Left forelimb (tissue), 1 donor: ENCODE measurements at regions not wholly inside any gene's neighbourhood (a gene's known extent, or its start where the extent isn't known, plus 50 kb on each side); places are given as distances from the start of the nearest gene placed in this dataset.
"Not testable (repeated sequence)": the region's sequence is repeated elsewhere in the genome, so short reads cannot be mapped to it uniquely, and the experiment has no call there.

Experiments used
- DNase-seq: peaks from one replicate; pipeline ENCODE4 v3.0.0-alpha.2; 2018; ENCODE audit warnings: low spot score

DNA sequence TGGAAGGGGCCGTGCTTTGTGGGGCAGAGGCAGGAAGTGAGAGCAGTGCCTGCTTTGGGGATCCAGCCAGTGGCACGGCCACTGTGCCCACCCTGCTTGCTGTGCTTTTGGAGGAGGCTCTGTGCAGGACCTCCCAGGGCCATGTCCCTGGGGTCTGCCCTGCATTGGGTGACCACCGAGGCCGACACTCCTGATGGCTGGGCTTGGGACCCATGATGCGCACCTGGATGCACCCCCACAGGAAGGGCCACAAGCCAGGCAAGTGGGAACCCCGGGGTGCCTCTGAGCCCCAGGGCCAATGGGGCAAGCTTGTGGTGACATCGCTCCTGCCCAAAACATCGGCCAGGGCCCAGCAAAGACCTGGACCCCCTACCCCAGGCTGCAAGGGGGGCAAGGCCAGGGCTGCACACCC, 738.6 kb upstream of the GJE1 start:
- DNase-seq = no peak

DNA sequence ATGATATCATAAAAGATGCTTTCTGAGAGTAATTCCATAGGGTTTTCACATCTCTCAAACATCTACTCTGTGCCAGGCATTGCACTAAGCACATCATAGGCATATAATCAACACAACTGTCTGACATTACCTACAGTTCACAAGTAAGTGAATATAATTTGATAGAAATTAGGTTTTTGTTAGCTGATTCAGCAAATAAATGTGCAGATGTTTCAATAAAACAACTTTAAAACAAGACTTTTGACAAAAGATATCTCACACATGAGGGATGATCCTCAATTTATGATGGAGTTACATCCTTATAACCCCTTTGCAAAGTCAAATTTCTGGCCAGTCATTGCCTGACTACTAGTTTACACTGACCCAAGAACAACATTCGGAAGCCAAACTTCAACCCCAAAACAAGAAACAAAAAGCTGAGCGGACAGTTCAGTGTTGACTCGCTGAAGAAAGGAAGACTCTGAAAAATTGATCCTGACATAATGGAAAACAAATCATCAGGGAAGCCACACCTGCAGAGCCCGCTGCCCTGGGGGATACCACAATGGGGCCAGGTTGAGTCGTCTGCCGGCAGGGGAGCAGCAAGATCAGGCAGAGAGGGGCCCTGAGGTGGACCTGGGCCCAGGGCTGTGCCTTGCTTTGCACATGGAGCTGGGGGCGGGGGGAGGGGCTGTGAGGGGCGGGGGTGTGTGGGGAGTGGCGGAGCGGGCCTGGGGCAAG, 739.2 kb upstream of the GJE1 start:
- DNase-seq = no peak

- not testable (repeated sequence) for DNase-seq
Measured at GRCh38 chr6:141391135-141391534, 741.6 kb upstream of the GJE1 start.

GRCh38 chr6:141388666-141389065, 744.1 kb upstream of the GJE1 start:
- DNase-seq = no peak

- no peak for DNase-seq
Measured at GRCh38 chr6:141370438-141370837, 762.3 kb upstream of the GJE1 start.

- not testable (repeated sequence) for DNase-seq
Measured at GRCh38 chr6:141366796-141367195, 765.9 kb upstream of the GJE1 start.

DNA sequence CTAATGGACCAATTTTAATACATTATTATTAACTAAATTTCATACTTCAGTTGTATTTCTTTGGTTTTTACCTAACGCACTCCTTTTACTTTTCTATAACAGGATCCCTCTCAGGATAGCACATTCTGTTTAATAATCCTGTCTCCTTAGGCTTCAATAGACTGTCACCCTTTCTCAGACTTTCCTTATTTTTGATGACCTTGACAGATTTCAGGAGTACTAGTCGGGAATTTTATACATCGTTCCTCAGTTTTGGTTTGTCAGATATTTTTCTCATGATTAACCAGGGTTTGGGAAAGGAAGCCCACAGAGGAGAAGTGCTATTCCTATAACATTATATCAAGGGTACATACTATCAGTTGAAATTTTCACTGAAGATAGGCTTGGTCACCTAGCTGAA, 768.0 kb upstream of the GJE1 start:
- DNase-seq = no peak

DNA sequence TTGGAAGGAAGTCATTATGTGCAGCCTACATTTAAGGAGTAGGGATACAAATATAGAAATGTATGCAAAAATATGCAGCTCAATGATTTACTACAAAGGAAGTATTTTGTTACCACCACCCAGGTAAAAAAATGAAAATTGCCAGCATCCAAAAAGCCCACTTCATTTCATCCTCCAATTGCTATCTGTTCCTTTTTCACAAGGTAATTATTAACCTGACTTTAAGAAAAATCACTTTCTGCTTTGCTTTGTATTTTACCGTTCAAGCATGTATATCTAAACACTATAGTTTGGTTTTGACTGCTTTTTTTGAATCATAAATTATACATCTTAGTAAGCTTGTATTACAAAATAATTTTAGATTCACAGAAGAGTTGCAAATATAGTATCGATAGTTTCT, 768.5 kb upstream of the GJE1 start:
- no peak for DNase-seq

DNA sequence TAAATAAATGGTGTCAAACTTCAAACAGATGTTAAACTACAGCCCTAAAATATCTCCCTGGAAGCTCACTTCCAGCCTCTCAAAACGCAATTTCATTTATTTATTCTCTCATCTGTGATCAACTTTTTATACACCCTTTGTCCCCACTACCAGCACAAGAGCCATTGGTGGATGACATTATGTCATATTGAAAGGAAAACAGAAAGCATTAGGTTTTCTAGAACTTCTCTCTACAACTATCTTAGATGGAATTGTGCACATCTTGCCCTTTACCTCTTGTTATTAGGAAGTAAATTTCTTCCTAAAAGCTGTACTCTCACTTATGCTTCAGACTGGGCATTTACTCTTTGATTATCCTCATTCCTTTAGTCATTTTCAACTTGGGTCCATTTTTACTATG, 771.2 kb upstream of the GJE1 start:
- no peak for DNase-seq

DNA sequence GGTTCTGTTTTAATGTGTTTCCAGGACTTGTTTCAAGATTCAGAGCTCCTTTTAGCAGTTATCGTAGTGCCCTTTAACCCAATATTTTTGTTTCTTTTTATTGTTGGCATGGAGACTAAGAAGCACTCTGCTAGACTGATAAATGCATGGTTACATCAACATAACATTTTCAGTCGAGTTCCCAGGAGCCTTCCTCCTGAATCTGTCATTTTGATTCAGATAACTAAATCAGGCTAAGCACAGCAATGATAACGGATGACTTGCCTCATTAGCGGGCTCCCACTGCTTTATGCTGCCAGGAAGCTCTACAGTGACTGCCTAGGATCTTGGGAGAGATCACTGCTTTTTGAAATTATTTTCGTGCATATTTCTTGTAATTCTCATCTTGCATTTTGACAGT, 772.8 kb upstream of the GJE1 start:
- DNase-seq = no peak

GRCh38 chr6:141354191-141354955, 778.4 kb upstream of the GJE1 start:
- DNase-seq = no peak

- no peak for DNase-seq
Measured at GRCh38 chr6:141351721-141352120, 781.0 kb upstream of the GJE1 start.

DNA sequence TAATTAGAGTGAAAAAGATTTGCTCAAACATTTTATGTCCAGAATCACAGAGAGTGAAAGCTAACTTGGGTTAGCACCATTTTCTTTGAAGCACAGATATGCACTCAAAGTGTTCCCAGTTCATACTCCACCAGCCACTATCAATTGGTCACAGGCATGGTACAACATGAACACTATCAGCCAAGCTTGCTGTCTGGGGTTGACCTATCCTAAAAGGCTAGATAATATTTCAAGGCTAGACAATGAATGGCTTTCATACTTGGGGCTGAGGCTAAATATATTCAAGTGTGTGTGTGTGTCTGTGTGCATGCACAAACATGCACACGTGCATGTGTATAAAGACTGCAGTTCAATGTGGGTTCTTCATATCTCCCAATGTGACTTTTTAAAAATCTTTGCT, 783.0 kb upstream of the GJE1 start:
- no peak for DNase-seq

GRCh38 chr6:141347906-141348492, 784.7 kb upstream of the GJE1 start:
- no peak for DNase-seq

GRCh38 chr6:141347086-141347485, 785.6 kb upstream of the GJE1 start:
- DNase-seq = no peak

DNA sequence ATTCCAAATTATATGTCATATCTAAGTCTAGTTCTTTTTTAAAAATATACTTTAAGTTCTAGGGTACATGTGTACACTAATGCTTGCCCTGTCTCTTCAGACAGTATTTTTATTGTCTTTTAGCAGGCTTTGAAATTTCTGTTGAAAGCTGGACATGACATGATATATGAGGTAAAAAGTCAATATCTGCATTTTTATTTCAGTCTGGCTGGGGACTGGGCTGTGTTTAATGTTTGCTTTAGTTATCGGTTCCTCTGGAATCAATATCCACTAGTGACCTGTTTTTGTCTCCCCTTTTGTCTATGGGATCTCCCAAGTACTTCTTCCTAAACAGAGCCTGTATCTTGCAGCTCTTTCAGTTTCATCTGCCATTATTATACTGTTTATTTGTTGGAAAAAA, 786.2 kb upstream of the GJE1 start:
- no peak for DNase-seq

DNA sequence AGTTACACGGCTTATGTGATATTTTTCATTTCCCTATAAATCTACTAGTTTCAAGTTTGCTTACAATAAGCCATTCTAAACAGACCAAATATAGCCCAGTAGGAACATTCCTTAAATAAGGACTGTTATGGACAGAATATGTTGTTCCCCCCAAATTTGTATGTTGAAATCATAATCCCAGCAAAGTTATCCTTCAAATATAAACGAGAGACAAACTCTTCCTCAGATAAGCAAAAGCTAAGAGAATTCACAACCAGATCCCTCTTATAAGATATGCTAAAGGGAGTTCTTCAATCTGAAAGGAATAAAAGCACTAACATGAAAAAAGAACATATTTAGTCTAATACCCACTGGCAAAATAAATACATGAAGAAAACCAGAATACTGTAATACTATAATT, 795.5 kb upstream of the GJE1 start:
- no peak for DNase-seq

DNA sequence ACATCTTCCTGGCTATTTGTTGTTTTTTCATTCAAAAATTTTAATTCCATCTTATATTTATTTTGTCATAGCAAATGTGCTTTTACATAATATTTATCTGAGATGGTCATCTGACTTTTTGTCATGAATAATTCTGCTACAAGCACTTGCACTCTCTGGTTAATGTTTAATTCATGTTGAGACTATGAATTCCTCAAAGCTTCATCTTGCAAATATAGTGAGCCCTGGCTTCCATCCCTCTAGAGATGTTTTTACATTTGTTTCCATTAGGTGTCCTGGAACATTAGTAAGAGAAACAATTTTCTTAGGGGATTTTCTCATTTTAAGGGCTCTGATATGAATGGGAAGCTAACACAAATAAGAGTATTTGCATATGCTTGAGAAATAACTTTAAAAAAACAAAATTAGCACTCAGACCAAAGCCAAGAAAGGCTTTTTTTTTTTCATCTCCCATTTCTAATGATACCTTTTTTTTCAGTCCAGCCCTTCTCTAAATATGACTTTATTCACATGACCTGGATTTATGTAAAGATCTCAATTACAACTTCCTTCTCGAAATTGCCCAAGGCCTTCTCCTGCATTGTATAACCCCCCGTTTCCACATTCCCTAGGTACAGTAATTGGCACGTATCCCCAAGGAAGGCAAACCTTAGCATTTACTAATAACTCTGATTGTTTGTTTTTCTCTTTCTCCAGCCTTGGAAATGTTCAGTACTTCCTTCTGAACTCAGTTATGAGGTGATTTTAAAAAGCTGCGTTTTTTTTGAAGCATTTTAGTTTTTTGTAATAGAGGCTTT, 797.0 kb upstream of the GJE1 start:
- DNase-seq = no peak

- no peak for DNase-seq
Measured at GRCh38 chr6:141326925-141327324, 805.8 kb upstream of the GJE1 start.

DNA sequence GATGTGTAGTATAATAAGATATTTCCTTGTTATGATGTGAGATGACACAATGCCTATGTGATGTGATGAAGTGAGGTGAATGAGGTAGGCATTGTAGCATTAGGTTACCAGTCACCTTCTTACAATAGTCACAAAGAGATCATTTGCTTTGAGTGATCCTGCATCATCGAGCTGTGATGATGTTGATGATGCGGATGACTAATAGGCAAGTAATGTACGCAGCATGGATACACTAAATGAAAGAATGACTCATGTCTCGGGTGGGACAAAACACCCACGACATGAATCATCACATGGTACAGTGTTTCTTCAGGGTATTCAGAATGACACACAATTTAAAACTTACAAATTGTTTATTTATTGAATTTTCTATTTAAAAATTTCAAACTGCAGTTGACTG, 806.3 kb upstream of the GJE1 start:
- no peak for DNase-seq

GRCh38 chr6:141321493-141322347, 811.0 kb upstream of the GJE1 start:
- DNase-seq = no peak

GRCh38 chr6:141316236-141316635, 816.5 kb upstream of the GJE1 start:
- no peak for DNase-seq
